HG03354 (cell line): ENCODE measurements at regions not wholly inside any gene's neighbourhood (a gene's known extent, or its start where the extent isn't known, plus 50 kb on each side); places are given as distances from the start of the nearest gene placed in this dataset.

ENCODE experiments used
- ATAC-seq: cut with Tn5 transposase; IDR thresholded peaks from one replicate; pipeline ENCODE4 v1.9.1; 2021; ENCODE audit warnings: mild to moderate bottlenecking; ENCODE audit not compliant: unreplicated experiment, poor library complexity, severe bottlenecking

DNA sequence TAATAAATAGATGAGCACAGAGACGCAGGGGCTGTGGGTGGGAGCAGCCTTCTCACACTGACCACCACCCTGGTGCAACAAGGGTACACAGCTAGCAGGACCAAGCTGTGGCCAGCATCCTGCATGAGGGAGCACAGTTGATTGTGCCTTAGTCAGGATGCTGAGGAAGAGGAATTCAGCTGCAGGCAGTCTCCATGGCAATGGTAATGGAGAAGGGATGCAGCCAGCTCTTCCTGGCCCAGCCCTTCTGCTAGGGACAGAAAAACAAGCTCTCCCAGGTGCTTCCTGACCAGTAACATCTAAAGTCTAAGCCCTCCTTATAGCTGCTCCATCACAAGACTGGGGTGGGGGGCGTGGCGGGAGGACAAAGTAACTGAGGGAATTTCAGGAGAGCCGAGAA lies 363.5 kb downstream of the BUD13 start:
- ATAC-seq, result no peak

DNA sequence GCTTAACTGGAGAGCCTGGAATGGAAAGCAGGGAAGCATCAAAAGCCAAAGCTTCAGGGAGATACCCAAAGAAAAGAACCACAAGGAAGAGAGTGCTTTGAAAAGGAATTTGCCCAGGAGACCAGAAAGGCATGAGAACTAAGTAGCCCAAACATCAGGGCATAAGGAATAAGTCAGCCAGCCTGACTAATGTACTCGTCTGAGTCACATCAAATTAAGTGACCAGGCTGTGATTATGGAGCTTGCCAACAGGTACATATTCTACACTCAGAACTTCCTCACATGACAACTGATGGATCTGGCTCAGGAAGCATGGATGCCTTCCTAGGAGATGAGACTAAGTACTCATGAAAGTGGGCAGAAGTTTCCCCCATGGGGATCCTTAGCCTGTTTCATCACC lies 366.7 kb downstream of the BUD13 start:
- ATAC-seq, result no peak

- ATAC-seq, result no peak
Measured at GRCh38 chr11:116404462-116404798, 368.4 kb downstream of the BUD13 start.

DNA sequence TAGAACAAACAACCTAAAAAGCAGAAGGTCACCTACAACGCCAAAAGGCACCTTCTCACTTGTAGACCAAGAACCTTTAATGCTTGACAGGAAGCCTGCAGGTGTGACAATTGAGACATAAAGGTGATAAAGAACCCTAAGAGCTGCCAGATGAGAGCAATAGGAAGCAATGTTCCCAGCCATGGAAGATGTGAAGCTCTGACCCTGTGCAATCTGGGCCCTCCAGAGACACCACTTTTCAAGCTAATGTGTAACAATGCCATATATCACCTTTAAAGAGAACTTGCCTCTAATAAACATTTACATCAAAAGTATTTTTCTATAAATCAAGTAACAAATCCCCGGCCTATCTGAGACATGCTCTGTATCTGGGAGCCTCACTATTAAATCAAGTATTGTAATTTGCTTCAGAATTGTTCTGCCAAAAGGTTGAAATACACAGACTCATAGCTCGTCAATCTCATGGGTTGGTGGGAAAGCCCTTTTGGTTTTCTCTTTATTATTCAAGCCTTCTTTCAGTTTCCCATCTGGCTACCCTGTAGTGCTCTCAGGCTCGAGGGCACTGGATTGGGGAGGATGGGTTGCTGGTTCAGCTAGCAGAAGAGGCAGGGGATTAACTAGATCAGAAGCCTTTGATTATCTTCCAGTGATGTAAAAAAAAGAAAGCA lies 368.9 kb downstream of the BUD13 start:
- ATAC-seq, result no peak

- no peak for ATAC-seq
Measured at GRCh38 chr11:116400081-116400480, 372.7 kb downstream of the BUD13 start.

DNA sequence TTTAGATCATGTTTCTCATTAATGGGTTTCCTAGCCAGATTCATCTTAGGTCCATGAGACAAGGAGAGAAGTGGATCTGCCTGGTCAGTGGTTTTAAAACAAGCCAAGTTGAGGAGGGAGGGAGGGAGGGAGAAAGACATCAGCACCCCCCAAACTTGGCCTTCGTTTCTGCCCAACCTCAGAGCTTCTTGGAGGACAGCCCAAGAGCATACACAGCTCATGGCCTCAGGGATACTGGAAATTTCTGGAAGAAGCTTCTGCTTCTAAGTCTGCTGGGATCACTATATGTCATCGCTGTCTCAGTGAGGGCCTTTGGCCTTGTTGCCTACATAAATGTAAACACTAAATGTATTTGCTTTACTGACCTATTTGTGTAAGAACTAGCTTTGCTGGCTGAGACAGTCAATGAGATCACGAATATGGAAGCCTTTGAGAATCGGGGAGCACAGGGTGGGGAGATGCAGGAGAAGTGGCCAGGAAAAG lies 375.1 kb downstream of the BUD13 start:
- no peak for ATAC-seq

DNA sequence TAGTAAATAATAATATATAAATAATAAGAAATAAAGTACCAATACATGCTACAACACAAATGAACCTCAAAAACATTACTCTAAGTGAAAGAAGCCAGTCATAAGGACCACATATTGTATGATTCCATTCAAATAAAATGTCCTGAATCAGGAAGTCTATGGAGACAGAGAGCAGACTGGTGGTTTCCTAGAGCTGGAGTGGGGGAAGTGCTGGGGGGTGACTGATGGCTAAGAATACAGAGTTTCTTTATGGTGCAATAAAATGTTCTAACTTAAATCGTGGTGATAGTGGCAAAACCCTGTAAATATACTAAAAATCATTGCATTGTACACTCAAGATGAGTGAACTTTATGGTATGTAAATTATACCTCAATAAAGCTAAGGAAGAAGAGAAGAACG lies 376.5 kb downstream of the BUD13 start:
- ATAC-seq, result no peak

- no peak for ATAC-seq
Measured at GRCh38 chr11:116394022-116394421, 378.8 kb downstream of the BUD13 start.

GRCh38 chr11:116390963-116391362 lies 381.8 kb downstream of the BUD13 start:
- no peak for ATAC-seq

DNA sequence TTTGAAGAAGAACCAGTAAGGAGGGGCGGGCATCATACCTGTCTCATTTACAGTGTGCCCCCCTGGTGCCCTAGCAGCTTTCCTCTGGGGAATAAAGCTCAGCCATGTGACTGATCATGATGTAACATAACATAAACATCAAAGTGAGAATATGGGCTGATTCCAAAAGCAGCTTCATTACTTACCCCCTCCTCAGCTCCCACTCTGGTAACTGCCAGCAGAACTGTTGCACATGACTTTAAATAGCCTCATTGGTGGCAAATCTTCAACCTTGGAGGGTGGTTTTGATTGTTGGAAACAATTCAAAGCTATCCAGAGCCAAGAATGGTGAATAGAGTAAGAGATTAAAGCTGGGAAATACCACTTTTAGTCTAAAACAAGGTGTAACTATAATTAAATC lies 384.6 kb downstream of the BUD13 start:
- ATAC-seq, result no peak

DNA sequence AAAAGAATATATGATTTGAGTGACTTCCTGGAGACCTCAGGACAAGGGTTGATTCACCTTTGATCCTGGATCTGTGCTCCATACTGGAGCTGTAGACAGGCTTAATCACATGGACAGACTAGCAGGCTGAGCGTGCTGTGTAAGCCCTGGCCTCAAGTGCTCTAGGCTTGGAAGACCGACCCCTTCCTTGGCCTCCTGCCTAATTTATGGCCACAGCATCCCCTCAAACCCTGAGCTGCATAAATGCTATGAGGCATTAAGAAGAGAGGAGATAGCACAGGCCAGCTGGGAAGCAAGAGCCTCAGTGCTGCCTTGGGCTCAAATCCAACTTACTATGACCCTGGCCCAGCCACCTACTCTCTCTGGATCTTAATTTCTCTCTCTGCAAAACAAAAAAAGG lies 385.1 kb downstream of the BUD13 start:
- no peak for ATAC-seq

DNA sequence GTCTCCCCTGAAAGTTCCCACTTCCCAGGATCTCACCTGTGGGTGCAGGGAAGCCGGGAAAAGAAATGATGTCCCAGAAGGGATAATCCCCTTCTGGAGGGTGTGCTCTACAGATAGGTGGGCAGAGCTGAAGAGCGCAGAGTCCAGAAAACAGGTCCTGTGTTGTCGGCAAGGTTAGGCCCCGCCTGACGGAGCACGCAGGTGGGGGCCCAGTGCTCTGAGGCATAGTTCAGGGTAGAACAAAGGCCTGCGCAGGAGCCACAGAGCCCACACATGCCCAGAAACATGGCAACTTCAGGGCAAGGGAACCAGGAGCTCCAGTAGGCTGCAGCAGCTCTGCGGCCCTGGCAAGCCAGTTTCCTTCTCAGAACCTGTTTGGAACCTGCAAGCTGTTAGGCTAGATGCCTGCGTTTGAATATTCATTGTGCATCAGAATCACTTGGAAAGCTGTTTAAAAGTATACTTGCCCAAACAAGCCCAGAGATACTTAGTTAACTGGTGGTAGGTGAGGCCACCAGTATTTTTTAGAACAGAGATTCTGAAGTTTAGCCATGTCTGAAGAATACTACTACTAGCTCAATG lies 386.6 kb downstream of the BUD13 start:
- no peak for ATAC-seq

- no peak for ATAC-seq
Measured at GRCh38 chr11:116384876-116385275, 387.9 kb downstream of the BUD13 start.

GRCh38 chr11:116384407-116384806 lies 388.4 kb downstream of the BUD13 start:
- ATAC-seq, result no peak

- no peak for ATAC-seq
Measured at GRCh38 chr11:116379185-116379828, 393.5 kb downstream of the BUD13 start.

GRCh38 chr11:116376547-116376946 lies 396.2 kb downstream of the BUD13 start:
- ATAC-seq, result no peak

DNA sequence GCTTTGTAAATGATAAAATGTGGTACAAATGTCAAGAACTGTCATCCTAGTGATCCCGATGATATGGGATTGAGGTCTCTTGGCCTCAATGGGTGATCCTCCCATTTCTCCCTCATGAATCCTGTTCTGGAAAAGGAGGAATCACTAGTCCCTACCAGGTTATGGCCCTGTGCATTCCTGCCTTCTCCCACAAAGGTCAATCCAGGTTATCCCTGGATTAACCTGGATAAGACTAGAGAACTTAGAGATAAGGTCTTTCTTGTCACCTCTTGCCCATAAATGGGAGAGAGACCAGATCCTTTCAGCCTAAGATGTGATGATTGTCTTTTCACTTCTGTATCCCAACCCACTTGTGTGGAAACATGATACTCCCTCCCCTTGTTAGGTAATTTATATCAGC lies 396.7 kb downstream of the BUD13 start:
- no peak for ATAC-seq

DNA sequence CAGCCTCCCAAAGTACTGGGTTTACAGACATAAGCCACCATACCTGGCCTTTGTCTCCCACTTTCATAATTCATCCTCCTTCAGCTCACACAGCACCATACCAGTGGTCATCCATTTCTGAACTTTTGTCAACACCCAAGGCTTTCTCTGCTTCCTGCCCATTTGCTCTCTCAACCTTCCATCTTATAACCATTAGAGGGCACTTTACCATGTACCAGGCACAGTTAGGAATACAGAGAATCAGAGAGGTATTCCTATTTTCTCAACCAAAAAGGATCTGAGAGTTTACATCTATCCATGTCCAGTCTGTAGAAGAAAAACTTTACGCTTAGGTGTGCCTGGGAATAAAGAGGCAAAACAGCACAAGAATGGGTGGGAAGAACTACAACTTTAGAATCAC lies 397.6 kb downstream of the BUD13 start:
- ATAC-seq, result no peak

GRCh38 chr11:116374085-116374484 lies 398.7 kb downstream of the BUD13 start:
- no peak for ATAC-seq

GRCh38 chr11:116373104-116373944 lies 399.5 kb downstream of the BUD13 start:
- no peak for ATAC-seq

- ATAC-seq, result no peak
Measured at GRCh38 chr11:116371146-116371545, 401.6 kb downstream of the BUD13 start.
